A549 (cell line): ENCODE measurements at regions not wholly inside any gene's neighbourhood (a gene's known extent, or its start where the extent isn't known, plus 50 kb on each side); places are given as distances from the start of the nearest gene placed in this dataset.

Experiments
- ATAC-seq, 2 experiments: fragments of 200-7000 bp in 1 of 2; fragments of >200 bp in 1 of 2; cut with Nextera tagmentation in 1 of 2; cut with Tn5 transposase in 1 of 2; 3 replicates each; pipeline versions ENCODE4 v1.8.0 to v1.9.1; 2018 to 2020; ENCODE audit warnings: mild to moderate bottlenecking in 1 of 2, moderate library complexity in 1 of 2
- CTCF ChIA-PET: fragments of 300-600 bp; sonication (Branson Sonifier 250); formaldehyde crosslinking; extraction: SDS; loops from one replicate; lab custom pipeline; 2021; ENCODE audit warnings: antibody characterized with exemption, inconsistent platforms; lab: Yijun Ruan, JAX
- POLR2A ChIA-PET: fragments of 350-600 bp; formaldehyde crosslinking; extraction: SDS; loops from one replicate; lab custom pipeline; 2021; ENCODE audit warnings: antibody characterized with exemption, inconsistent platforms; lab: Yijun Ruan, JAX
- DNase-seq, 2 experiments: peaks; one replicate each; pipeline versions ENCODE4 v3.0.0 to v3.0.0-alpha.2; 2011 to 2016; ENCODE audit warnings: low read depth in 1 of 2, low spot score in 1 of 2
- FAIRE-seq: peaks from 2 replicates; lab custom pipeline; 2011; peaks lifted over from hg19 to GRCh38; lab: Jason Lieb, UNC
- H3K27ac ChIP-seq, 2 experiments: fragments of >200 bp; sonication (Bioruptor Twin); formaldehyde crosslinking; 3 replicates each; pipeline ENCODE4 v1.5.1; 2016 to 2017
- H3K4me1 ChIP-seq: fragments of >200 bp; sonication (Bioruptor Twin); formaldehyde crosslinking; 3 replicates; pipeline ENCODE4 v1.6.1; 2016
- H3K4me2 ChIP-seq: fragments of >200 bp; sonication (Bioruptor Twin); formaldehyde crosslinking; 3 replicates; pipeline ENCODE4 v1.6.1; 2016
- H3K4me3 ChIP-seq: fragments of >200 bp; sonication (Bioruptor Twin); formaldehyde crosslinking; 3 replicates; pipeline ENCODE4 v1.5.1; 2016
- H3K9me3 ChIP-seq: fragments of >200 bp; sonication (Bioruptor Twin); formaldehyde crosslinking; 3 replicates; pipeline ENCODE4 v1.6.1; 2016
- ATOH8 ChIP-seq: fragments of 250-450 bp; sonication (Bioruptor Pico); IDR thresholded peaks from 2 replicates; pipeline ENCODE4 v1.5.0; 2020; ENCODE audit warnings: low read depth, mild to moderate bottlenecking, moderate library complexity
- BHLHE40 ChIP-seq: IDR thresholded peaks from 2 replicates; pipeline ENCODE4 v1.6.1; 2012; ENCODE audit warnings: low read depth, low read length, inconsistent platforms
- EHF ChIP-seq: fragments of 250-450 bp; sonication (Bioruptor Pico); IDR thresholded peaks from 2 replicates; pipeline ENCODE4 v1.5.0; 2020; ENCODE audit warnings: mild to moderate bottlenecking
- EP300 ChIP-seq, 2 experiments: fragments of >200 bp; sonication (Bioruptor Twin); formaldehyde crosslinking; IDR thresholded peaks; 2 replicates in 1 of 2; 3 replicates in 1 of 2; pipeline ENCODE4 v1.6.1; 2016 to 2017
- FOSL2 ChIP-seq, 2 experiments: fragments of 450-650 bp in 1 of 2; fragments of >200 bp in 1 of 2; sonication (Bioruptor Twin) in 1 of 2; formaldehyde crosslinking; IDR thresholded peaks; 2 replicates each; pipeline versions ENCODE4 v1.5.0 to v1.6.1; 2016 to 2020; ENCODE audit warnings: mild to moderate bottlenecking in 1 of 2, moderate library complexity in 1 of 2
- GATA3 ChIP-seq: IDR thresholded peaks from 2 replicates; pipeline ENCODE4 v1.6.1; 2012; ENCODE audit warnings: borderline replicate concordance
- JUNB ChIP-seq: fragments of >200 bp; sonication (Bioruptor Twin); formaldehyde crosslinking; IDR thresholded peaks from 2 replicates; pipeline ENCODE4 v1.6.1; 2016
- MAZ ChIP-seq: fragments of 150-350 bp; IDR thresholded peaks from 2 replicates; pipeline ENCODE4 v1.6.1; 2014; ENCODE audit warnings: antibody characterized with exemption, low read depth, low read length, borderline replicate concordance
- NFE2L2 ChIP-seq: fragments of 150-350 bp; conservative IDR thresholded peaks from 2 replicates; pipeline ENCODE4 v1.6.1; 2014; ENCODE audit warnings: low read length
- NR3C1 ChIP-seq: fragments of >200 bp; sonication (Bioruptor Twin); formaldehyde crosslinking; IDR thresholded peaks from 3 replicates; pipeline ENCODE4 v1.6.1; 2017
- PHF8 ChIP-seq: fragments of 200-600 bp; sonication (generic); IDR thresholded peaks from 2 replicates; pipeline ENCODE4 v1.6.1; 2016; ENCODE audit warnings: low read depth, mild to moderate bottlenecking, antibody characterized with exemption, moderate library complexity, borderline replicate concordance
- REST ChIP-seq: fragments of 200-600 bp; sonication (generic); IDR thresholded peaks from 2 replicates; pipeline ENCODE4 v1.6.1; 2016; ENCODE audit warnings: antibody characterized with exemption, mild to moderate bottlenecking, moderate library complexity
- RNF2 ChIP-seq: fragments of 200-600 bp; sonication (generic); IDR thresholded peaks from 2 replicates; pipeline ENCODE4 v1.6.1; 2016; ENCODE audit warnings: low read depth, mild to moderate bottlenecking, antibody characterized with exemption, moderate library complexity, borderline replicate concordance
- TFCP2L1 ChIP-seq: fragments of 250-450 bp; sonication (Bioruptor Pico); IDR thresholded peaks from 2 replicates; pipeline ENCODE4 v1.5.0; 2021; ENCODE audit warnings: mild to moderate bottlenecking
- TP53 ChIP-seq: fragments of 250-450 bp; sonication (Bioruptor Pico); IDR thresholded peaks from 2 replicates; pipeline ENCODE4 v1.5.0; 2021; ENCODE audit warnings: mild to moderate bottlenecking, moderate library complexity
- ZNF302 ChIP-seq: fragments of 250-450 bp; sonication (Bioruptor Pico); IDR thresholded peaks from 2 replicates; pipeline ENCODE4 v1.9.0; 2021; ENCODE audit warnings: inconsistent platforms, mild to moderate bottlenecking, moderate library complexity
- WGBS: methylation state at CpG from one replicate; pipeline ENCODE4 v1.1.6; 2017; ENCODE audit errors: missing lambda C conversion rate; 5-methylcytosine and 5-hydroxymethylcytosine counted together
- TF ChIP-seq, protein P1 (sequence below): IDR thresholded peaks from 2 replicates; pipeline ENCODE4 v1.6.1; 2012; ENCODE audit warnings: low read depth, borderline replicate concordance

DNA sequence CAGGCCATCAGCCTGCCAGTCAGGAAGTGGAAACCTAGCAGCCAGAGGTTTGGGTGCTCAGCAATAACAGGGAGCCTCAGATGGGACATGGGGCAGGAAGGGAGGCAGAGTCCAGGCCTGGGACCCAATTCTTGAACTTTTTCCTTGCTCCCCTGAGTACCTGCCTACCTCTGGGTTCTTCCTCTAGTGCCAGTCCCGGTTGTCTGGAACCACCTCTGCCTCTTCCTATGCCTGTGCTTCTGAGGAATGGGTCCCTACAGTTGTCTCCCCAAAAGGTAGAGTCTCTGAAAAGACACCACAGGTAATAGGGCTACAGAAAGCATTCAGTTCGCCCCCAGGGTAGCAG lies 212.4 kb upstream of the MAMLD1 start:
- CTCF ChIA-PET: no interaction called here

DNA sequence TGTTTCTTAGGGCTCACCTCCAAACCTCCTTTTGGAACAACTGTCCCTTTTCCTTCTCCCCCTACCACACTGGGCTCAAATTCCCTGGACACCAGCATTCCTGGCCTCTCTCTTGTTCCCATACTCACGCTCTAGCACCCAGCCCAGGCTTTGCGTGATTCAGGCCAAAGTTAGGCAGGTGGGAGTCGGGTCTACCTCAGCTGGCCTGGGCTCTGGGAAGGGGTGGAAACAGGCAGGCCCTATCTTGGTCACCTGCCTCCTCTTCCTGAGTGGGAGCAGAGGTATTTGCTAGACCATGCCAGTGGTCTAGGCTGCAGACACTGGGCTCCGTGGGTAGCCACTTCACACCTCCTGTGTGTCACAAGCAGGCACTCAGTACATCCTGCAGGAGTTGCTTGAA lies 211.1 kb upstream of the MAMLD1 start:
- CTCF ChIA-PET: no interaction called here
- FAIRE-seq (no peak), ATAC-seq (no peak), DNase-seq (no peak)
- no peaks in the 10 kb centered on the region for H3K9me3 ChIP-seq
- no peak for TF ChIP-seq BHLHE40
- no peak for TF ChIP-seq PHF8
- TF ChIP-seq EP300 (IDR thresholded peaks at IDR 0.05): no peak
- no peak for TF ChIP-seq REST
- TF ChIP-seq, protein P1, sequence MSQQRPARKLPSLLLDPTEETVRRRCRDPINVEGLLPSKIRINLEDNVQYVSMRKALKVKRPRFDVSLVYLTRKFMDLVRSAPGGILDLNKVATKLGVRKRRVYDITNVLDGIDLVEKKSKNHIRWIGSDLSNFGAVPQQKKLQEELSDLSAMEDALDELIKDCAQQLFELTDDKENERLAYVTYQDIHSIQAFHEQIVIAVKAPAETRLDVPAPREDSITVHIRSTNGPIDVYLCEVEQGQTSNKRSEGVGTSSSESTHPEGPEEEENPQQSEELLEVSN: no peak
- no peak for TF ChIP-seq NR3C1
- 75% methylated on average over 3 of the region's 4 CpGs for WGBS
- no peak overlapping the region for H3K4me2 ChIP-seq
- H3K4me1 ChIP-seq: peaks cover 18% of the 10 kb centered on the region
- POLR2A ChIA-PET: no interaction called here
- H3K4me3 ChIP-seq: no peak overlapping the region
- no peak overlapping the region for H3K27ac ChIP-seq

More for the DNA sequence above, 212.4 kb upstream of the MAMLD1 start:
- Histone ChIP-seq H3K27ac (no peak overlapping the region), H3K9me3 (no peaks in the 10 kb centered on the region), H3K4me1 (peaks cover 10% of the 10 kb centered on the region), H3K4me3 (no peak overlapping the region), H3K4me2 (no peak overlapping the region)
- TF ChIP-seq ZNF302 (no peak), MAZ (no peak), PHF8 (no peak), EP300 (IDR thresholded peaks at IDR 0.05) (no peak), TP53 (no peak), EHF (no peak), RNF2 (no peak), ATOH8 (CRISPR knock-in tag) (no peak), REST (no peak), NFE2L2 (no peak), TFCP2L1 (CRISPR knock-in tag) (no peak), JUNB (no peak), GATA3 (no peak), FOSL2 (IDR thresholded peaks at IDR 0.05) (no peak), FOSL2 (CRISPR knock-in tag; IDR thresholded peaks at IDR 0.05) (no peak)
- TF ChIP-seq, protein P1: no peak
- ATAC-seq: no peak
- 52% methylated on average over 2 of the region's 2 CpGs for WGBS
- DNase-seq: no peak
- POLR2A ChIA-PET: no interaction called here
- no peak for FAIRE-seq
